ENCODE measurements at regions not wholly inside any gene's neighbourhood (a gene's known extent, or its start where the extent isn't known, plus 50 kb on each side); places are given as distances from the start of the nearest gene placed in this dataset.

DNA sequence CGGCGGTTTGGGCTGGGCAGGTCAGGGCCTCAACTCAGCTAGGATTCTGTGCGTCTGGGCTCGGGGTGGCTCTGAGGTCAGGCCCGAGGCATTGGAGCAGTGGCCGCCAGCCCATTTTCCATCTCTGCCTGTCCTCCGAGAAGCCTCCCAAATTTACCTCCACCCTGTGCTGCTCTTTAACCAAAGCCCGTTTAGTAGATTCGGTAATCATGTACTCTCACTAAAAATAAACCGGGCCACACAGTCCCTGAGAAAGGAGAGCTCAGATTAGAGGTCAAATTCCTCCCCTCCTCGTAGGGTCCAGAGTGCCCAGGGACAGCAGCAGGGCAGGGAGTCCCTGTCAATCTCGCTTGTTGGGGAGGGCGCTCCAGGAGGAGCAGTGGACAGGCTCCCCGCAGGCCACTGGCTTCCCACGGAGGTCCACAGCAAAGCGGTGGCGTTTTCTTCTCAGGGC, 88.7 kb upstream of the CHST15 start:
- TF ChIP-seq, protein P1, sequence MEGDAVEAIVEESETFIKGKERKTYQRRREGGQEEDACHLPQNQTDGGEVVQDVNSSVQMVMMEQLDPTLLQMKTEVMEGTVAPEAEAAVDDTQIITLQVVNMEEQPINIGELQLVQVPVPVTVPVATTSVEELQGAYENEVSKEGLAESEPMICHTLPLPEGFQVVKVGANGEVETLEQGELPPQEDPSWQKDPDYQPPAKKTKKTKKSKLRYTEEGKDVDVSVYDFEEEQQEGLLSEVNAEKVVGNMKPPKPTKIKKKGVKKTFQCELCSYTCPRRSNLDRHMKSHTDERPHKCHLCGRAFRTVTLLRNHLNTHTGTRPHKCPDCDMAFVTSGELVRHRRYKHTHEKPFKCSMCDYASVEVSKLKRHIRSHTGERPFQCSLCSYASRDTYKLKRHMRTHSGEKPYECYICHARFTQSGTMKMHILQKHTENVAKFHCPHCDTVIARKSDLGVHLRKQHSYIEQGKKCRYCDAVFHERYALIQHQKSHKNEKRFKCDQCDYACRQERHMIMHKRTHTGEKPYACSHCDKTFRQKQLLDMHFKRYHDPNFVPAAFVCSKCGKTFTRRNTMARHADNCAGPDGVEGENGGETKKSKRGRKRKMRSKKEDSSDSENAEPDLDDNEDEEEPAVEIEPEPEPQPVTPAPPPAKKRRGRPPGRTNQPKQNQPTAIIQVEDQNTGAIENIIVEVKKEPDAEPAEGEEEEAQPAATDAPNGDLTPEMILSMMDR (IDR thresholded peaks at IDR 0.05) = no peak

DNA sequence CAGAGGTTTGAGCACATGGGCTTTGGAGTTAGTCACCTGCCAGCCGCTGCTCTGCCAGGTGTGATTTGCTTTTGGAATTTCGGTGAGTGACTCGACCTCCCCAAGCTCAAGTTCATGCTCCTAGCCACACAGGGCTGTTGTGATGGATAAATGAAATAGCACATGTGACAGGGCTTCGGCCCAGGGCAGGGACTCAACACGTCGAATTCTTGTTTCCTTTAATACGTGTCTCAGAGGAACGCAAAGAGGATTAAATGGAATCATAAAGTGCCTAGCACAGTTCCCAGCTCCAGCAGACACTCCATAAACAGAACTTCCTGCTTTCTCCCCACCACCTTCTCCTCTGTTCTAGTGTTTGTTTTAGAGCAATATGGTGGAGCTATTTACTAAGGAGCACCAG, 88.3 kb upstream of the CHST15 start:
- TF ChIP-seq, protein P1 (IDR thresholded peaks at IDR 0.05) = no peak

DNA sequence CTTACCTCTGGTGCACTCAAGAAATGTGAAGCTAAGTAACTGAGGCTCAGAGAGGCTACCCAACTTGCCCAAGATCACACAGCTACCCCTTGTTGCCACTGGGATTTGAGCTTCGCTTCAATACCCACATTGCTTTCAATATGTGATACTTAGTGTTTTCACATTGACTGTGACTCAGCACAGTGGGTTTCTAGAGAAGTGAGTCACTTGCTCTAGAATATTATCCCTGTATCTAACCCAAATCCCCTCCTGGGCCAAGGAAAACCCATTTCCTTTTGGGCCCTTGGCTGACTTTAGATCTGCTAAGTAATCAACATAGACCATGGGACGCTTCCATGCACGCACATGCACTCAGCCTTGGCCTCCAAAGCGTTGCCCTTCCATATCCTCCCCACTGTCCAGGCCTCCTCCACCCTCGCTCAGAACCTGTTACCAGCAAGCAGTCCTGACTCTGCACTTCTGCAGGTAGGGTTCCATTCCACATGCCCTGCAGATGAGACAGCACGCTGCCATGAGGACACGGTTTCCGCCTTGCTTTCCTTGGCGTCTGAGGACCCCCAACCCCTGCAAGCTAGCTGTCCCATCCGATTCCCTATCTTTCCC, 87.7 kb upstream of the CHST15 start:
- TF ChIP-seq, protein P1 (IDR thresholded peaks at IDR 0.05) = no peak

DNA sequence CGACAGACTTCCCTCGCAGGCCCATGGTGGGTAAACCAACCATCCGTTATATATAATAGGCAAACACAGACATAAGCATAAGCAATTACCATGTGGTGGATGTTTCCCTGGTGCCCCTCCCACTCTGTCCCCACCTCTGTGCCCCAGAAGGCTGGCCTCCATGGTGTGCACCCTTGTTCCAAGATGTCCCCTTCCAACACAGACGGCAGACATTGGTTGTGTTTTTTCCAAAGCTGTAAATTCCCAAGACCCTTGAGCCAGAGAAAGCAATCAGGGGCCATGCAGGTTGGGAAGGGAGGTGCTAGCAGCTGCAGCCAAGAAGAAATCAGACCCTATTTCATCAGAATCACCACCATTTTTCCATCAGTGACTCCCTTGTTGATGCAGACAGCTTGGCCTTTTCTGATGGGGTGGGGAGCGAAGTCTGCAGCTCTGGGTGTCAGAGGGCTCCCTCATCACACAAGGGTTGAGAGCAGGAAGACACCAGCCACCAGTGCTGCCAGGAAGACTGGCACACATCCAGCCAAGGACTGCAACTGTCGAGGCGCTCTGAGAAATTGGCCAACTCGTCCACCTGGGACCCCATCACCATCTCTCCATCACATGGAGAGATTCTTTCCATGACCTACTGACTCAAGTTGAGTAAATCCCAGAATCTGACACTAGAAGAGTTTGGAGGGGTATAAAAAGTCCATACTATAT, 86.8 kb upstream of the CHST15 start:
- TF ChIP-seq, protein P1 (IDR thresholded peaks at IDR 0.05) = no peak

DNA sequence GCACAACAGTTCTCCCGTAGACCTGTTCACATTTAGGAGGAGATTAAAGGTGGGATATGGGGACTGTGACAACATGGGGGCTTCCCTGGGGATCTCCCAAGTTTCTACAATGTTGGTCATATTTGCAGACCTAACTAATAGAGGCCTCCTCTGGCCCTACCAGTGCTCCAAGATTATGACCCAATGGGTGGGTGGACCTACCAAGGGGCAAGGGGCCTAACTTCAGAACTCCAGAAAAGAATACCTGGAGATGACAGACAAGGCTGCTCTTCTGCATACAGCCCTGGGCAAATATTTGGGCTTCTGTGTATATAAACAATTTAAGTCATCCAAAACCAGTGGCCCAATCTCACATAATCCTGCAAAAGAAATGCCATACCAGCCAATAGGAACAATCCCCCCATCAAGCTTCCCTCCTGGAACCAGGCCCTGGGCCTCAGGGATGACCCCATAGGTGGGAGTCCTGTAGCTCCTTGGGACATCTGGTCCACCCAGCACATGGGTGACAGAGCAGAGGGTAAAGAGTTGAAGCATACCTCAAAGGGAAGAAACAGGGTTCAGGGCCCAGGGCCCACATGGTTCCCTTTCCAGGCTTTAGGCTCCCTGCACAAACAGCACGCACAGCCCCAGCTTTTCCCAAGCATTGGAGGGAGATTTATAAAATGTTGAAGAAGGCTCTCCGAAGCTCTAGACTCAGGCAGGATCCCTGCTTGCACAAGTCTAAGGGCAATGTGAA, 86.1 kb upstream of the CHST15 start:
- TF ChIP-seq, protein P1 (IDR thresholded peaks at IDR 0.05) = no peak

DNA sequence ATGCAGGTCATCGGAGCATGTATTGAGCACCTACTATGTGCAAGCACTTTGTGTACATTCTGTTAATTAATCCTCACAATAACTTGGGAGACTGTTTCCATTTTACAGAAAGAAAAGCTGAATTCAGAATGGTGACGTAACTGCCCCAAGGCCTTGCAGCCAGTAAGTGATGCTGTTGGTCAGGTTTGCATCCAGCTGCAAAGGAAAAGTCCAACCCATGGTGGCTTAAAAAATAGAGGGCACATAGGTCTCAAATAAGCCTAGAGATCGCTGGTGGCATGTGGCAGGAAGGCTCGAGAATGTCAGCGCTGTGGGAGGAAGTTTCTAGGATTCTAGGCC, 83.8 kb upstream of the CHST15 start:
- TF ChIP-seq, protein P1 (IDR thresholded peaks at IDR 0.05) = no peak

DNA sequence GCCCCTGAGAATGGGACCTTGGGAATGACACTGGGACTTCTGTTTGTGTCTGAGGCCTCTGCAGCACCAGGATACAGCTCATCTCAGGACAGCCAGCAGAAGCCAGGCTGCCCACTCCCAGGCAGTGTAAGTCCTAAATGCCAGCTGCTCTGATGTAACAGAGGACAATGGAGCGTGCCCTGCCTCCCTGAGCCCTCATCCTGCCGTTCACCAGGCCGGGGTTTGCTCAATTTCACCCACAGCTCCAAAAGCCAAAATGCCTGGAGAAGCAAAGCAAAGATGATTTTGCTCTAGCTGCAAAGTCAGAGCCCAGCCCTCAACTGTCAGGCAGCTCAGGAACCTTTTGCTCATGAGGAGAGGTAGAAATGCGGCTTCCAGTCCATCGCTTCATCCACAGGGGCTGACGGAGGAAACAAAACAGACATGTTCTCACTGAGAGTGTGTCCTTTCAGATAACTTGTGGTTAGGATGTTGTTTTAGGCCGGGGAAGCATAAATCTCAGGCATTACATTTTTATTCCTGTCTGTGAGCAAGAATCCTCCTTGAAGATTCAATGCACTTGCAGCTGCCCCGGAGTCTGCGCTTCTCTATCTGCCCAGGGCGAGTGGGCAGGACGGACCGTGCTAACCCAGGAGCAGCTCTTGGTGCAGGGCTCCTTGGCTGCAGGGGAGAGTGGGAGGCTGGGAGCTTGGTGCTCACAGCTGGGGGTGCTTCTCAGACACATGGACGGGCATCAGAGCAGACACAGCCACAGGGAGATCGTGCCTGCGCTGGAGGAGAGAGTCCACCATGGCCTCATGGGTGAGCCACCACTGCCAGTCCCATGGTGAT, 83.2 kb upstream of the CHST15 start:
- TF ChIP-seq, protein P1 (IDR thresholded peaks at IDR 0.05) = no peak
